ENCODE measurements at regions not wholly inside any gene's neighbourhood (a gene's known extent, or its start where the extent isn't known, plus 50 kb on each side); places are given as distances from the start of the nearest gene placed in this dataset.

- Histone ChIP-seq H2AK5ac (ENCODE audit: low read depth, low read length) (no peak overlapping the region), H3K9me3 (ENCODE audit: insufficient read depth in 2 of 2, low read depth in 1 of 2, low read length in 1 of 2) (no peaks in the 10 kb centered on the region), H2AFZ (ENCODE audit: low read length) (no peak overlapping the region), H3K18ac (ENCODE audit: extremely low read depth, low read length) (no peak overlapping the region), H4K5ac (ENCODE audit: insufficient read length, low read depth, low read length) (no peak overlapping the region), H3K56ac (replicated peaks; ENCODE audit: insufficient read length, low read depth, low read length) (no peak overlapping the region), H2BK20ac (ENCODE audit: low read length) (no peak overlapping the region), H2BK120ac (replicated peaks; ENCODE audit: low read depth, low read length) (no peak overlapping the region), H3K4me1 (replicated peaks in 1 of 4; ENCODE audit: control insufficient read depth in 3 of 4, insufficient read depth in 4 of 4, low read length in 3 of 4) (peaks cover 1 to 35% (median 16%) of the 10 kb centered on the region in 4 experiments; a peak in 5 of 7 replicates), H3K4me3 (ENCODE audit: extremely low read depth in 1 of 4, insufficient read depth in 2 of 4, low read depth in 3 of 4, low read length in 4 of 4) (no peak overlapping the region), H3K4me2 (ENCODE audit: insufficient read depth in 1 of 2, low read depth in 2 of 2, low read length in 2 of 2) (peak overlapping the region; percentile 21 to 43; a peak in 2 of 4 replicates), H4K8ac (ENCODE audit: extremely low read depth, insufficient read depth, low read length) (no peak overlapping the region), H3K27ac (ENCODE audit: low read depth, low read length) (no peak overlapping the region), H3K14ac (ENCODE audit: insufficient read length) (no peak overlapping the region), H3K79me1 (ENCODE audit: low read depth, low read length) (no peaks in the 10 kb centered on the region), H3K36me3 (ENCODE audit: control insufficient read depth in 2 of 4, insufficient read depth in 4 of 4, low read length in 3 of 4) (no peaks in the 10 kb centered on the region), H3K27me3 (replicated peaks in 1 of 4; ENCODE audit: control insufficient read depth in 3 of 4, extremely low read depth in 1 of 4, insufficient read depth in 3 of 4, low read length in 3 of 4) (no peaks in the 10 kb centered on the region), H3K4ac (replicated peaks; ENCODE audit: insufficient read length, low read depth, low read length) (no peak overlapping the region), H3K23ac (ENCODE audit: insufficient read length) (no peak overlapping the region), H3K9ac (replicated peaks in 1 of 4; ENCODE audit: extremely low read depth in 1 of 4, low read depth in 3 of 4, low read length in 3 of 4) (no peak overlapping the region), H4K91ac (replicated peaks; ENCODE audit: insufficient read length, low read length) (no peak overlapping the region), H4K20me1 (replicated peaks in 1 of 2; ENCODE audit: control insufficient read depth in 1 of 2, insufficient read depth in 2 of 2, low read length in 2 of 2) (no peaks in the 10 kb centered on the region), H2BK5ac (ENCODE audit: low read depth, low read length) (no peak overlapping the region), H3K79me2 (ENCODE audit: control insufficient read depth in 1 of 2, insufficient read depth in 2 of 2, low read length in 2 of 2) (no peaks in the 10 kb centered on the region), H3K23me2 (ENCODE audit: low read depth, low read length) (no peaks in the 10 kb centered on the region), H2BK15ac (ENCODE audit: low read length) (no peak overlapping the region), H2BK12ac (ENCODE audit: low read depth, low read length) (no peak overlapping the region)
- CTCF ChIA-PET (ENCODE audit: partially characterized antibody), result interaction anchor here (0.6 to 2.4 kb wide), 7 partner anchors 8 to 1306 kb away, joined by 3 to 7 read pairs (median 3); no protein-coding TSS in a partner anchor
- DNase-seq (ENCODE audit: low read depth in 1 of 2, low spot score in 2 of 2) (peak; percentile 62 to 71), FAIRE-seq (peak; percentile 97)
- POLR2A ChIA-PET (ENCODE audit: partially characterized antibody), result interaction anchor here (0.6 to 1.0 kb wide), 3 partner anchors 13 to 201 kb away, joined by 3 to 4 read pairs (median 4); no protein-coding TSS in a partner anchor
- peak; percentile 93 to 98 for TF ChIP-seq BCL11A (IDR thresholded peaks at IDR 0.05; ENCODE audit: low read depth in 2 of 2, low read length in 2 of 2)
- no peak for TF ChIP-seq CREB1 (IDR thresholded peaks at IDR 0.05)
- TF ChIP-seq RXRA (IDR thresholded peaks at IDR 0.05; ENCODE audit: insufficient read depth, low read depth, low read length), result no peak
- no peak for TF ChIP-seq HDAC6 (IDR thresholded peaks at IDR 0.05; ENCODE audit: low read depth, low read length)
- peak in 1 of 3 experiments; percentile 12; a peak in 1 of 4 replicates for TF ChIP-seq CTCF (IDR thresholded peaks at IDR 0.05; ENCODE audit: control extremely low read depth in 1 of 3, insufficient read depth in 1 of 3, low read depth in 1 of 3, low read length in 3 of 3)
- TF ChIP-seq MAFK (IDR thresholded peaks at IDR 0.05; ENCODE audit: low read depth, low read length), result no peak
- TF ChIP-seq KDM4A (IDR thresholded peaks at IDR 0.05; ENCODE audit: low read depth, low read length, severe bottlenecking), result no peak
- TF ChIP-seq RBBP5 (IDR thresholded peaks at IDR 0.05; ENCODE audit: borderline replicate concordance, low read depth, low read length), result no peak
- TF ChIP-seq SUZ12 (IDR thresholded peaks at IDR 0.05; ENCODE audit: low read length), result no peak
- TF ChIP-seq GABPA (IDR thresholded peaks at IDR 0.05; ENCODE audit: borderline replicate concordance, insufficient read depth, low read length), result no peak
- no peak for TF ChIP-seq POLR2A (IDR thresholded peaks at IDR 0.05; ENCODE audit: control extremely low read depth in 1 of 2, low read depth in 2 of 2, low read length in 2 of 2)
- no peak for TF ChIP-seq CHD1 (IDR thresholded peaks at IDR 0.05; ENCODE audit: low read depth, low read length)
- 0 out of 2 replicates have a peak, but pooled peaks have one; percentile 44 for TF ChIP-seq CHD2 (IDR thresholded peaks at IDR 0.05; ENCODE audit: low read length)
- no peak for TF ChIP-seq CBX8 (IDR thresholded peaks at IDR 0.05; ENCODE audit: borderline replicate concordance, low read depth, low read length)
These were observed 325.8 kb downstream of the FAT3 start for GRCh38 chr11:92550411-92550810.
